ENCODE measurements at regions not wholly inside any gene's neighbourhood (a gene's known extent, or its start where the extent isn't known, plus 50 kb on each side); places are given as distances from the start of the nearest gene placed in this dataset.

GRCh38 chr7:51593628-51594027 is 277.0 kb upstream of the COBL start:
- Histone ChIP-seq H3K14ac (ENCODE audit: low read length in 2 of 2) (no peak overlapping the region), H3K27me3 (ENCODE audit: control insufficient read depth in 1 of 2, insufficient read depth in 1 of 2, low read length in 2 of 2) (no peaks in the 10 kb centered on the region), H3K23ac (ENCODE audit: low read length in 2 of 2) (no peak overlapping the region), H2BK120ac (ENCODE audit: low read depth, low read length) (no peak overlapping the region), H3K4ac (ENCODE audit: low read depth in 1 of 2, low read length in 2 of 2) (no peak overlapping the region), H3K9me3 (ENCODE audit: control insufficient read depth, low read length) (peaks cover 3% of the 10 kb centered on the region), H2BK15ac (ENCODE audit: low read depth, poor library complexity, severe bottlenecking) (no peak overlapping the region), H3K36me3 (ENCODE audit: control insufficient read depth in 1 of 2, insufficient read depth in 2 of 2, low read depth in 1 of 2, low read length in 2 of 2) (no peaks in the 10 kb centered on the region), H3K4me2 (ENCODE audit: low read length, poor library complexity, severe bottlenecking) (no peak overlapping the region), H3K4me3 (ENCODE audit: insufficient read depth in 1 of 2, low read depth in 1 of 2, low read length in 2 of 2) (no peak overlapping the region), H2AK5ac (ENCODE audit: low read length, severe bottlenecking) (no peak overlapping the region), H2BK5ac (ENCODE audit: low read depth, low read length, poor library complexity, severe bottlenecking) (no peak overlapping the region), H2BK12ac (ENCODE audit: low read length in 2 of 2) (no peak overlapping the region), H3K27ac (ENCODE audit: low read length, poor library complexity, severe bottlenecking) (no peak overlapping the region), H2AFZ (ENCODE audit: low read depth, low read length) (no peak overlapping the region), H3K9ac (ENCODE audit: low read length) (no peak overlapping the region), H3K4me1 (ENCODE audit: control insufficient read depth, insufficient read depth, low read depth, low read length) (no peaks in the 10 kb centered on the region), H3K18ac (ENCODE audit: low read depth in 1 of 2, low read length in 2 of 2) (no peak overlapping the region), H3K79me1 (replicated peaks; ENCODE audit: low read length, poor library complexity, severe bottlenecking) (no peaks in the 10 kb centered on the region), H4K91ac (ENCODE audit: low read length) (no peak overlapping the region), H4K8ac (ENCODE audit: low read length) (no peak overlapping the region)
- no CpG with 5 or more reads among the region's 2 CpGs for WGBS
- DNase-seq = no peak

DNA sequence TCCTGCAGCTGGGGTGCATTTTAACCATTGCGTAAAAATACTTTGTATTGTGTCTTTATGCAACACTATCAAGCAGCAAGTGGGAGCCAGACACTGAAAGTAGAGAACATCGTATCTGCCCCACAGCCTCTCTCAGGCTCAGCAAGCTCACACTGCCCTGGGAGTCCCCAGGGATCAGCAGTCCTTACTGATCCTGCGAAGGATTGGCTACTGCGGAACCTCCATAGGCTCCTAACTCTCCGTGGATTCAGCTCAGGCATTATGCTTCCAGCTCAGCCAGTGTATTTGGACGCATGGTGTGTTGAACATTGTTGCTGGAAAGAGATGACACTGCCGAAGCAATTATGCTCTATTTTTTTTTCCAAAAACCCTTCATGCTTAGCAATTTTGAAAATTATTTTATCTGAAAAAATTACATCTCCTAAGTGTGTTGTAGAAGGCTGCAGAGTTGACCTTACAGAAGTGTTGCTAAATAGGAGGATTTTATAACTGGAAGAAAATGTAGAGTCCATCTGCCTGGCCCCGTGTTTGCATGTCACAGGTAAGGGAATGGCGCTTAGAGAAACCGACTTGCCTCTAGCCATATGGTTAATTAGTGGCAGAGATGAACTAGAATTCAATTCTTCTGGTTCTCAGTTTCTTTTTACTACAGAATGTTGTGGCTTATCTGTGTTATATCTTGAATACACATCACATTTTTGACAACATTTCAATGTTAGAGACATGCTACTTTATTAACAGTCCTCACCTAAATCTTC is 276.4 kb upstream of the COBL start:
- Histone ChIP-seq H2AK5ac (ENCODE audit: low read length, severe bottlenecking) (no peak overlapping the region), H2BK15ac (ENCODE audit: low read depth, poor library complexity, severe bottlenecking) (no peak overlapping the region), H3K36me3 (ENCODE audit: control insufficient read depth in 1 of 2, insufficient read depth in 2 of 2, low read depth in 1 of 2, low read length in 2 of 2) (no peaks in the 10 kb centered on the region), H4K91ac (ENCODE audit: low read length) (no peak overlapping the region), H3K4ac (ENCODE audit: low read depth in 1 of 2, low read length in 2 of 2) (no peak overlapping the region), H3K4me3 (ENCODE audit: insufficient read depth in 1 of 2, low read depth in 1 of 2, low read length in 2 of 2) (no peak overlapping the region), H3K9ac (ENCODE audit: low read length) (no peak overlapping the region), H3K4me2 (ENCODE audit: low read length, poor library complexity, severe bottlenecking) (no peak overlapping the region), H3K14ac (ENCODE audit: low read length in 2 of 2) (no peak overlapping the region), H3K27ac (ENCODE audit: low read length, poor library complexity, severe bottlenecking) (no peak overlapping the region), H3K79me1 (replicated peaks; ENCODE audit: low read length, poor library complexity, severe bottlenecking) (no peaks in the 10 kb centered on the region), H2BK120ac (ENCODE audit: low read depth, low read length) (no peak overlapping the region), H3K27me3 (ENCODE audit: control insufficient read depth in 1 of 2, insufficient read depth in 1 of 2, low read length in 2 of 2) (no peaks in the 10 kb centered on the region), H3K4me1 (ENCODE audit: control insufficient read depth, insufficient read depth, low read depth, low read length) (no peaks in the 10 kb centered on the region), H3K9me3 (ENCODE audit: control insufficient read depth, low read length) (peaks cover 3% of the 10 kb centered on the region), H2BK12ac (ENCODE audit: low read length in 2 of 2) (no peak overlapping the region), H2BK5ac (ENCODE audit: low read depth, low read length, poor library complexity, severe bottlenecking) (no peak overlapping the region), H2AFZ (ENCODE audit: low read depth, low read length) (no peak overlapping the region), H3K18ac (ENCODE audit: low read depth in 1 of 2, low read length in 2 of 2) (no peak overlapping the region), H3K23ac (ENCODE audit: low read length in 2 of 2) (no peak overlapping the region), H4K8ac (ENCODE audit: low read length) (no peak overlapping the region)
- no peak for DNase-seq
- WGBS = 61% methylated on average over 8 of the region's 10 CpGs

DNA sequence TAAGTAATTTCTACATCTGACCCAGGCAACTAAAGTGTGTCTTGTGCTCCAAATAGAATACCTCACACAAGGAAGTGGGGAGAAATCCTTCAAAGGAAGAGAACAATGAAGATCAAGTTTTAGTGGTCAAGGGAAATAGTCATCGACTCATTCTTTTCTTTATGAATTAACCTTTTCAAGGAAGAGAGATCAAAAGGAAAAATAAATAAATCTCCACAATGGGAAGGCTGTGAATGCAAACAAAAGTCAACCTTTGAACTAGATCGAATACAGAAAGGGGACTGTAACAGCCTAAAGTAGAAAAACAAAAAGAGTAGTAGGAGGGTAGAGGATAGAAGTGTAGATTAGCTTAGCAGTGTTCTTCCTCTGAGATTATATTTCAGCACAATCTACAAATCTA is 274.6 kb upstream of the COBL start:
- H2BK120ac ChIP-seq (ENCODE audit: low read depth, low read length) = no peak overlapping the region
- WGBS = 50% methylated on average over 1 of the region's 2 CpGs
- H3K79me1 ChIP-seq (replicated peaks; ENCODE audit: low read length, poor library complexity, severe bottlenecking) = no peaks in the 10 kb centered on the region
- H2AK5ac ChIP-seq (ENCODE audit: low read length, severe bottlenecking) = no peak overlapping the region
- H3K18ac ChIP-seq (ENCODE audit: low read depth in 1 of 2, low read length in 2 of 2) = no peak overlapping the region
- H3K36me3 ChIP-seq (ENCODE audit: control insufficient read depth in 1 of 2, insufficient read depth in 2 of 2, low read depth in 1 of 2, low read length in 2 of 2) = no peaks in the 10 kb centered on the region
- no peak overlapping the region for H3K14ac ChIP-seq (ENCODE audit: low read length in 2 of 2)
- no peaks in the 10 kb centered on the region for H3K27me3 ChIP-seq (ENCODE audit: control insufficient read depth in 1 of 2, insufficient read depth in 1 of 2, low read length in 2 of 2)
- H3K9ac ChIP-seq (ENCODE audit: low read length) = no peak overlapping the region
- no peak overlapping the region for H3K27ac ChIP-seq (ENCODE audit: low read length, poor library complexity, severe bottlenecking)
- no peaks in the 10 kb centered on the region for H3K4me1 ChIP-seq (ENCODE audit: control insufficient read depth, insufficient read depth, low read depth, low read length)
- no peak overlapping the region for H4K91ac ChIP-seq (ENCODE audit: low read length)
- no peak for DNase-seq
- no peak overlapping the region for H3K4me2 ChIP-seq (ENCODE audit: low read length, poor library complexity, severe bottlenecking)
- peaks cover 3% of the 10 kb centered on the region for H3K9me3 ChIP-seq (ENCODE audit: control insufficient read depth, low read length)
- H2BK12ac ChIP-seq (ENCODE audit: low read length in 2 of 2) = no peak overlapping the region
- H3K4ac ChIP-seq (ENCODE audit: low read depth in 1 of 2, low read length in 2 of 2) = no peak overlapping the region
- no peak overlapping the region for H2BK15ac ChIP-seq (ENCODE audit: low read depth, poor library complexity, severe bottlenecking)
- no peak overlapping the region for H3K23ac ChIP-seq (ENCODE audit: low read length in 2 of 2)
- no peak overlapping the region for H2BK5ac ChIP-seq (ENCODE audit: low read depth, low read length, poor library complexity, severe bottlenecking)
- no peak overlapping the region for H4K8ac ChIP-seq (ENCODE audit: low read length)
- H2AFZ ChIP-seq (ENCODE audit: low read depth, low read length) = no peak overlapping the region
- H3K4me3 ChIP-seq (ENCODE audit: insufficient read depth in 1 of 2, low read depth in 1 of 2, low read length in 2 of 2) = no peak overlapping the region

GRCh38 chr7:51590746-51591145 is 274.1 kb upstream of the COBL start:
- no peak for DNase-seq
- 16% methylated on average over 3 of the region's 5 CpGs for WGBS

More at GRCh38 chr7:51590746-51591145, 274.1 kb upstream of the COBL start:
- H3K4ac ChIP-seq (ENCODE audit: low read depth in 1 of 2, low read length in 2 of 2) = no peak overlapping the region
- no peak overlapping the region for H2BK120ac ChIP-seq (ENCODE audit: low read depth, low read length)
- H2AFZ ChIP-seq (ENCODE audit: low read depth, low read length) = no peak overlapping the region
- no peak overlapping the region for H3K4me2 ChIP-seq (ENCODE audit: low read length, poor library complexity, severe bottlenecking)
- H2BK15ac ChIP-seq (ENCODE audit: low read depth, poor library complexity, severe bottlenecking) = no peak overlapping the region
- no peaks in the 10 kb centered on the region for H3K27me3 ChIP-seq (ENCODE audit: control insufficient read depth in 1 of 2, insufficient read depth in 1 of 2, low read length in 2 of 2)
- no peaks in the 10 kb centered on the region for H3K36me3 ChIP-seq (ENCODE audit: control insufficient read depth in 1 of 2, insufficient read depth in 2 of 2, low read depth in 1 of 2, low read length in 2 of 2)
- no peak overlapping the region for H4K8ac ChIP-seq (ENCODE audit: low read length)
- no peak overlapping the region for H3K18ac ChIP-seq (ENCODE audit: low read depth in 1 of 2, low read length in 2 of 2)
- no peak overlapping the region for H2AK5ac ChIP-seq (ENCODE audit: low read length, severe bottlenecking)
- no peak overlapping the region for H3K23ac ChIP-seq (ENCODE audit: low read length in 2 of 2)
- no peak overlapping the region for H2BK12ac ChIP-seq (ENCODE audit: low read length in 2 of 2)
- no peak overlapping the region for H3K9ac ChIP-seq (ENCODE audit: low read length)
- no peak overlapping the region for H4K91ac ChIP-seq (ENCODE audit: low read length)
- peaks cover 3% of the 10 kb centered on the region for H3K9me3 ChIP-seq (ENCODE audit: control insufficient read depth, low read length)
- no peak overlapping the region for H3K4me3 ChIP-seq (ENCODE audit: insufficient read depth in 1 of 2, low read depth in 1 of 2, low read length in 2 of 2)
- H2BK5ac ChIP-seq (ENCODE audit: low read depth, low read length, poor library complexity, severe bottlenecking) = no peak overlapping the region
- no peak overlapping the region for H3K27ac ChIP-seq (ENCODE audit: low read length, poor library complexity, severe bottlenecking)
- no peaks in the 10 kb centered on the region for H3K79me1 ChIP-seq (replicated peaks; ENCODE audit: low read length, poor library complexity, severe bottlenecking)
- H3K4me1 ChIP-seq (ENCODE audit: control insufficient read depth, insufficient read depth, low read depth, low read length) = no peaks in the 10 kb centered on the region
- H3K14ac ChIP-seq (ENCODE audit: low read length in 2 of 2) = no peak overlapping the region

Data from mesenchymal stem cell (in vitro differentiated cells and primary cell).